Pancreas (tissue), 10 donors: ENCODE measurements at regions not wholly inside any gene's neighbourhood (a gene's known extent, or its start where the extent isn't known, plus 50 kb on each side); places are given as distances from the start of the nearest gene placed in this dataset.

Experiments used
- ATAC-seq, 4 donors: fragments of 200-7000 bp; cut with Tn5 transposase; one replicate each; pipeline versions ENCODE4 v1.8.0 to v1.9.1; 2020; ENCODE audit warnings: mild to moderate bottlenecking in 4 of 4, moderate library complexity in 4 of 4
- DNase-seq, 6 donors: peaks; one replicate each; pipeline ENCODE4 v3.0.0-alpha.2; 2020
- FAIRE-seq: peaks from 2 replicates; lab custom pipeline; 2012; peaks lifted over from hg19 to GRCh38; lab: Jason Lieb, UNC
- H3K27ac ChIP-seq, 4 donors: fragments of 200-600 bp; sonication (generic); 1 replicate in 3 of 4; 2 replicates in 1 of 4; pipeline versions ENCODE4 v1.5.0 to v1.8.0; 2020
- H3K27me3 ChIP-seq, 4 donors: fragments of 200-600 bp; one replicate each; pipeline ENCODE4 v1.8.0; 2021
- H3K36me3 ChIP-seq, 3 donors: fragments of 200-600 bp; sonication (generic) in 1 of 3; one replicate each; pipeline versions ENCODE4 v1.5.0 to v1.8.0; 2020 to 2021
- H3K4me1 ChIP-seq, 3 donors: fragments of 200-600 bp; one replicate each; pipeline ENCODE4 v1.8.0; 2021
- H3K4me3 ChIP-seq, 4 donors: fragments of 200-600 bp; sonication (generic) in 2 of 4; one replicate each; pipeline versions ENCODE4 v1.5.0 to v1.8.0; 2020 to 2021
- H3K9me3 ChIP-seq, 4 donors: fragments of 200-600 bp; one replicate each; pipeline ENCODE4 v1.8.0; 2021
- CTCF ChIP-seq, 4 donors: fragments of 200-600 bp; sonication (generic) in 3 of 4; IDR thresholded peaks; one replicate each; pipeline versions ENCODE4 v1.5.0 to v1.8.0; 2021; ENCODE audit warnings: antibody characterized with exemption in 4 of 4
- WGBS, 2 donors: extraction: QIAGEN DNeasy Blood & Tissue Kit; methylation state at CpG; one replicate each; pipeline ENCODE4 v1.1.7; 2013; 5-methylcytosine and 5-hydroxymethylcytosine counted together
- intact Hi-C, 3 donors: fragments of 100-400 bp; cut with DNase I; formaldehyde crosslinking; loops; one replicate each; pipeline versions ENCODE4 v1.11.1 to v1.14.2; 2022
- donor health status: healthy with polysubstance abuse.
- donor health status: DM: no; HTN: no; CAD: no; lungs with moderate emphysema.
- donor health status: DM: no; HTN: no; CAD: no.
- donor health status: control.
- donor health status: control.
- donor health status: Bipolar disorder and iron deficiency.
- donor health status: DM: yes; HTN: yes; CAD: no.
- donor health status: DM: no; HTN: no; CAD: no.
- donor health status: DM: no; HTN: no; CAD: no.
- donor health status: DM: yes; HTN: yes; CAD: no.

- no peak for DNase-seq
- H3K9me3 ChIP-seq = no peaks in the 10 kb centered on the region
- no peak overlapping the region for H3K27ac ChIP-seq
- no peaks in the 10 kb centered on the region for H3K27me3 ChIP-seq
- FAIRE-seq = no peak
- H3K4me1 ChIP-seq = no peaks in the 10 kb centered on the region
- 22 to 80% methylated on average over 1 of the region's 1 CpG for WGBS, 2 donors
- no peaks in the 10 kb centered on the region for H3K36me3 ChIP-seq
- TF ChIP-seq CTCF (IDR thresholded peaks at IDR 0.05) = no peak
- ATAC-seq = no peak
- intact Hi-C loops = no loop called here
- H3K4me3 ChIP-seq = no peak overlapping the region
These were observed 436.7 kb downstream of the IPMK start for GRCh38 chr10:57830877-57831560.

GRCh38 chr10:57825015-57825414 lies 442.7 kb downstream of the IPMK start:
- Histone ChIP-seq H3K4me1 (no peaks in the 10 kb centered on the region), H3K27ac (no peak overlapping the region)
- peak; percentile 13 for FAIRE-seq

GRCh38 chr10:57823398-57823797 lies 444.3 kb downstream of the IPMK start:
- Histone ChIP-seq H3K4me1 (no peaks in the 10 kb centered on the region), H3K27ac (no peak overlapping the region), H3K27me3 (no peaks in the 10 kb centered on the region), H3K4me3 (no peak overlapping the region), H3K9me3 (no peaks in the 10 kb centered on the region), H3K36me3 (no peaks in the 10 kb centered on the region)
- no peak for TF ChIP-seq CTCF (IDR thresholded peaks at IDR 0.05)
- FAIRE-seq = no peak
- no peak for DNase-seq
- intact Hi-C loops = no loop called here
- no peak for ATAC-seq
- 72 to 73% methylated on average over 2 of the region's 2 CpGs for WGBS, 2 donors

More at GRCh38 chr10:57825015-57825414, 442.7 kb downstream of the IPMK start:
- no peaks in the 10 kb centered on the region for H3K27me3 ChIP-seq
- ATAC-seq = no peak
- intact Hi-C loops = no loop called here
- DNase-seq = no peak
- no peaks in the 10 kb centered on the region for H3K36me3 ChIP-seq
- H3K4me3 ChIP-seq = no peak overlapping the region
- no peaks in the 10 kb centered on the region for H3K9me3 ChIP-seq
- TF ChIP-seq CTCF (IDR thresholded peaks at IDR 0.05) = no peak

- no peak for ATAC-seq
- Histone ChIP-seq H3K4me3 (no peak overlapping the region), H3K27me3 (no peaks in the 10 kb centered on the region), H3K27ac (no peak overlapping the region), H3K4me1 (no peaks in the 10 kb centered on the region), H3K36me3 (no peaks in the 10 kb centered on the region), H3K9me3 (no peaks in the 10 kb centered on the region)
- no peak for DNase-seq
- no peak for FAIRE-seq
- intact Hi-C loops = no loop called here
- no peak for TF ChIP-seq CTCF (IDR thresholded peaks at IDR 0.05)
These were observed 444.7 kb downstream of the IPMK start for GRCh38 chr10:57822965-57823364.

GRCh38 chr10:57818522-57818921 lies 449.2 kb downstream of the IPMK start:
- no peak overlapping the region for H3K4me3 ChIP-seq
- 88 to 100% methylated on average over 1 of the region's 1 CpG for WGBS, 2 donors
- ATAC-seq = no peak
- FAIRE-seq = no peak
- no peak for TF ChIP-seq CTCF (IDR thresholded peaks at IDR 0.05)
- no peak overlapping the region for H3K27ac ChIP-seq
- DNase-seq = no peak
- no peaks in the 10 kb centered on the region for H3K4me1 ChIP-seq
- no peaks in the 10 kb centered on the region for H3K9me3 ChIP-seq
- no peaks in the 10 kb centered on the region for H3K27me3 ChIP-seq
- intact Hi-C loops = no loop called here
- no peaks in the 10 kb centered on the region for H3K36me3 ChIP-seq
